Activated CD4-positive, alpha-beta memory T cell treated with anti-CD3 and anti-CD28 coated beads for 36 hours (primary cell): ENCODE measurements at regions not wholly inside any gene's neighbourhood (a gene's known extent, or its start where the extent isn't known, plus 50 kb on each side); places are given as distances from the start of the nearest gene placed in this dataset.
"Not testable (repeated sequence)": the region's sequence is repeated elsewhere in the genome, so short reads cannot be mapped to it uniquely, and the experiment has no call there.

Experiments
- CTCF ChIA-PET: fragments of 350-600 bp; sonication (Branson Sonifier 250); formaldehyde crosslinking; loops from one replicate; lab custom pipeline; 2021; ENCODE audit warnings: antibody characterized with exemption, inconsistent platforms; lab: Charles Lee
- POLR2A ChIA-PET: fragments of 350-600 bp; sonication (Branson Sonifier 250); formaldehyde crosslinking; loops from one replicate; lab custom pipeline; 2021; ENCODE audit warnings: antibody characterized with exemption; lab: Charles Lee
- DNase-seq: peaks from one replicate; pipeline ENCODE4 v3.0.0-alpha.2; 2020
- H3K27ac Mint-ChIP-seq: one replicate; pipeline ENCODE4 v1.8.0; 2021; ENCODE audit warnings: mixed read lengths
- H3K27me3 Mint-ChIP-seq: one replicate; pipeline ENCODE4 v1.8.0; 2021; ENCODE audit warnings: mixed read lengths
- H3K36me3 Mint-ChIP-seq: one replicate; pipeline ENCODE4 v1.8.0; 2021; ENCODE audit warnings: mixed read lengths
- H3K4me1 Mint-ChIP-seq: one replicate; pipeline ENCODE4 v1.8.0; 2021; ENCODE audit warnings: low read depth, mixed read lengths
- H3K4me3 Mint-ChIP-seq: one replicate; pipeline ENCODE4 v1.8.0; 2021; ENCODE audit warnings: mild to moderate bottlenecking, mixed read lengths
- H3K9me3 Mint-ChIP-seq: one replicate; pipeline ENCODE4 v1.8.0; 2021; ENCODE audit warnings: mixed read lengths
- intact Hi-C: fragments of 100-400 bp; cut with micrococcal nuclease; formaldehyde crosslinking; loops from one replicate; pipeline ENCODE4 v1.15.1; 2023

GRCh38 chr4:158353541-158354304 is 143.4 kb downstream of the TMEM144 start:
- Mint-ChIP-seq H3K27ac (no peak overlapping the region), H3K27me3 (no peaks in the 10 kb centered on the region), H3K4me3 (no peak overlapping the region), H3K36me3 (no peaks in the 10 kb centered on the region), H3K4me1 (no peaks in the 10 kb centered on the region), H3K9me3 (peaks cover 11% of the 10 kb centered on the region)
- ChIA-PET POLR2A (no interaction called here), CTCF (no interaction called here)
- intact Hi-C loops: no loop called here
- DNase-seq: no peak

GRCh38 chr4:158356301-158356700 is 146.0 kb downstream of the TMEM144 start:
- DNase-seq: no peak
- Mint-ChIP-seq H3K9me3 (peaks cover 19% of the 10 kb centered on the region), H3K4me1 (no peaks in the 10 kb centered on the region), H3K4me3 (no peak overlapping the region), H3K36me3 (peaks cover 2% of the 10 kb centered on the region), H3K27ac (no peak overlapping the region), H3K27me3 (no peaks in the 10 kb centered on the region)
- ChIA-PET CTCF (no interaction called here), POLR2A (no interaction called here)
- intact Hi-C loops: no loop called here

- DNase-seq, H3K27ac Mint-ChIP-seq, intact Hi-C loops, POLR2A ChIA-PET, H3K4me1 Mint-ChIP-seq, CTCF ChIA-PET, H3K27me3 Mint-ChIP-seq, H3K36me3 Mint-ChIP-seq, H3K4me3 Mint-ChIP-seq: not testable (repeated sequence)
- peaks cover 27% of the 10 kb centered on the region for H3K9me3 Mint-ChIP-seq
Measured at GRCh38 chr4:158367932-158368441, 153.7 kb upstream of the RXFP1 start.

- H3K4me1 Mint-ChIP-seq: no peaks in the 10 kb centered on the region
- H3K9me3 Mint-ChIP-seq: peaks cover 10% of the 10 kb centered on the region
- no peak for DNase-seq
- H3K27ac Mint-ChIP-seq: no peak overlapping the region
- H3K4me3 Mint-ChIP-seq: no peak overlapping the region
- ChIA-PET CTCF (no interaction called here), POLR2A (no interaction called here)
- H3K36me3 Mint-ChIP-seq: no peaks in the 10 kb centered on the region
- no peaks in the 10 kb centered on the region for H3K27me3 Mint-ChIP-seq
- intact Hi-C loops: no loop called here
Measured at GRCh38 chr4:158371158-158371557, 150.5 kb upstream of the RXFP1 start.

GRCh38 chr4:158374318-158374717 is 147.4 kb upstream of the RXFP1 start:
- intact Hi-C loops: no loop called here
- POLR2A ChIA-PET: no interaction called here
- no peaks in the 10 kb centered on the region for H3K9me3 Mint-ChIP-seq
- H3K4me1 Mint-ChIP-seq: no peaks in the 10 kb centered on the region
- DNase-seq: no peak
- no peak overlapping the region for H3K4me3 Mint-ChIP-seq
- H3K27me3 Mint-ChIP-seq: no peaks in the 10 kb centered on the region
- no peaks in the 10 kb centered on the region for H3K36me3 Mint-ChIP-seq
- CTCF ChIA-PET: no interaction called here
- H3K27ac Mint-ChIP-seq: no peak overlapping the region

GRCh38 chr4:158376106-158376840 is 145.4 kb upstream of the RXFP1 start:
- H3K9me3 Mint-ChIP-seq: no peaks in the 10 kb centered on the region
- H3K27me3 Mint-ChIP-seq: no peaks in the 10 kb centered on the region
- no peak for DNase-seq
- ChIA-PET CTCF (no interaction called here), POLR2A (no interaction called here)
- no peak overlapping the region for H3K27ac Mint-ChIP-seq
- intact Hi-C loops: no loop called here
- no peaks in the 10 kb centered on the region for H3K36me3 Mint-ChIP-seq
- H3K4me1 Mint-ChIP-seq: no peaks in the 10 kb centered on the region
- H3K4me3 Mint-ChIP-seq: no peak overlapping the region

GRCh38 chr4:158384414-158384813 is 137.3 kb upstream of the RXFP1 start:
- Mint-ChIP-seq H3K4me1 (no peaks in the 10 kb centered on the region), H3K4me3 (no peak overlapping the region), H3K27me3 (no peaks in the 10 kb centered on the region), H3K36me3 (no peaks in the 10 kb centered on the region), H3K9me3 (no peaks in the 10 kb centered on the region), H3K27ac (no peak overlapping the region)
- ChIA-PET POLR2A (no interaction called here), CTCF (no interaction called here)
- no peak for DNase-seq
- intact Hi-C loops: no loop called here

GRCh38 chr4:158395343-158395742 is 126.3 kb upstream of the RXFP1 start:
- Mint-ChIP-seq H3K36me3 (no peaks in the 10 kb centered on the region), H3K9me3 (no peaks in the 10 kb centered on the region), H3K4me3 (no peak overlapping the region), H3K27me3 (no peaks in the 10 kb centered on the region), H3K4me1 (no peaks in the 10 kb centered on the region), H3K27ac (no peak overlapping the region)
- ChIA-PET POLR2A (no interaction called here), CTCF (no interaction called here)
- no peak for DNase-seq
- intact Hi-C loops: no loop called here

- no peaks in the 10 kb centered on the region for H3K9me3 Mint-ChIP-seq
- CTCF ChIA-PET: no interaction called here
- POLR2A ChIA-PET: no interaction called here
Measured at GRCh38 chr4:158395889-158396288, 125.8 kb upstream of the RXFP1 start.

GRCh38 chr4:158397781-158398180 is 123.9 kb upstream of the RXFP1 start:
- intact Hi-C loops: no loop called here
- Mint-ChIP-seq H3K36me3 (no peaks in the 10 kb centered on the region), H3K27ac (no peak overlapping the region), H3K4me1 (no peaks in the 10 kb centered on the region), H3K27me3 (no peaks in the 10 kb centered on the region), H3K4me3 (no peak overlapping the region), H3K9me3 (no peaks in the 10 kb centered on the region)
- no peak for DNase-seq
- ChIA-PET CTCF (no interaction called here), POLR2A (no interaction called here)

More at GRCh38 chr4:158395889-158396288, 125.8 kb upstream of the RXFP1 start:
- intact Hi-C loops: no loop called here
- Mint-ChIP-seq H3K27ac (no peak overlapping the region), H3K4me3 (no peak overlapping the region), H3K27me3 (no peaks in the 10 kb centered on the region), H3K4me1 (no peaks in the 10 kb centered on the region), H3K36me3 (no peaks in the 10 kb centered on the region)
- DNase-seq: no peak

- H3K27ac Mint-ChIP-seq, H3K4me3 Mint-ChIP-seq, intact Hi-C loops, DNase-seq, POLR2A ChIA-PET, H3K9me3 Mint-ChIP-seq, CTCF ChIA-PET, H3K4me1 Mint-ChIP-seq, H3K36me3 Mint-ChIP-seq, H3K27me3 Mint-ChIP-seq: not testable (repeated sequence)
Measured at GRCh38 chr4:158407961-158408360, 113.7 kb upstream of the RXFP1 start.

GRCh38 chr4:158410272-158410671 is 111.4 kb upstream of the RXFP1 start:
- Mint-ChIP-seq H3K36me3 (no peaks in the 10 kb centered on the region), H3K27ac (no peak overlapping the region), H3K9me3 (peaks cover 3% of the 10 kb centered on the region), H3K27me3 (no peaks in the 10 kb centered on the region), H3K4me1 (no peaks in the 10 kb centered on the region), H3K4me3 (no peak overlapping the region)
- POLR2A ChIA-PET: no interaction called here
- intact Hi-C loops: no loop called here
- no peak for DNase-seq
- CTCF ChIA-PET: no interaction called here

GRCh38 chr4:158411269-158411668 is 110.4 kb upstream of the RXFP1 start:
- DNase-seq: no peak
- Mint-ChIP-seq H3K36me3 (no peaks in the 10 kb centered on the region), H3K4me1 (no peaks in the 10 kb centered on the region), H3K4me3 (no peak overlapping the region), H3K9me3 (peaks cover 3% of the 10 kb centered on the region), H3K27ac (no peak overlapping the region), H3K27me3 (no peaks in the 10 kb centered on the region)
- intact Hi-C loops: no loop called here
- ChIA-PET POLR2A (no interaction called here), CTCF (no interaction called here)
